IMR-90 (cell line): ENCODE measurements at regions not wholly inside any gene's neighbourhood (a gene's known extent, or its start where the extent isn't known, plus 50 kb on each side); places are given as distances from the start of the nearest gene placed in this dataset.

ENCODE experiments used
- ATAC-seq: fragments of 200-7000 bp; cut with Tn5 transposase; 2 replicates; pipeline ENCODE4 v1.9.1; 2020; ENCODE audit warnings: low read depth, mild to moderate bottlenecking, moderate library complexity
- BruUV-seq: library from RNA; stranded (reverse); fragments of 400-500 nt; replicated peaks from 2 replicates; lab custom pipeline; 2021; lab: Mats Ljungman, UMichigan
- CTCF ChIA-PET: fragments of 300-600 bp; formaldehyde crosslinking; extraction: SDS; loops from one replicate; lab custom pipeline; 2021; ENCODE audit warnings: antibody characterized with exemption; lab: Yijun Ruan, JAX
- POLR2A ChIA-PET: fragments of 300-600 bp; sonication (Branson Sonifier 250); formaldehyde crosslinking; loops from one replicate; lab custom pipeline; 2022; ENCODE audit warnings: antibody characterized with exemption; ENCODE audit not compliant: unreplicated experiment; lab: Charles Lee
- DNase-seq: peaks from one replicate; pipeline ENCODE4 v3.0.0; 2013
- H2AFZ ChIP-seq: replicated peaks from 2 replicates; pipeline ENCODE3; 2013; ENCODE audit warnings: low read length, mild to moderate bottlenecking; ENCODE audit not compliant: poor library complexity
- H2AK5ac ChIP-seq: 2 replicates; pipeline ENCODE4 v1.6.1; 2013; ENCODE audit warnings: low read depth, low read length, inconsistent platforms
- H2AK9ac ChIP-seq: replicated peaks from 2 replicates; pipeline ENCODE3; 2013; ENCODE audit warnings: mild to moderate bottlenecking, low read depth, low read length, moderate library complexity; ENCODE audit not compliant: poor library complexity
- H2BK120ac ChIP-seq: 2 replicates; pipeline ENCODE4 v1.6.1; 2013; ENCODE audit warnings: low read depth, low read length, inconsistent platforms
- H2BK15ac ChIP-seq: 3 replicates; pipeline ENCODE4 v1.6.1; 2013; ENCODE audit warnings: low read depth, low read length, inconsistent platforms
- H2BK20ac ChIP-seq: 2 replicates; pipeline ENCODE4 v1.6.1; 2013; ENCODE audit warnings: low read depth, mild to moderate bottlenecking, inconsistent platforms, low read length, moderate library complexity
- H2BK5ac ChIP-seq: 2 replicates; pipeline ENCODE4 v1.6.1; 2013; ENCODE audit warnings: mild to moderate bottlenecking, low read depth, low read length, inconsistent platforms; ENCODE audit not compliant: poor library complexity, severe bottlenecking
- H3K14ac ChIP-seq: replicated peaks from 2 replicates; pipeline ENCODE4 v1.6.1; 2013; ENCODE audit warnings: low read depth, low read length, inconsistent platforms
- H3K18ac ChIP-seq: 2 replicates; pipeline ENCODE4 v1.6.1; 2013; ENCODE audit warnings: low read depth, low read length, control low read depth
- H3K23ac ChIP-seq: 2 replicates; pipeline ENCODE4 v1.6.1; 2013; ENCODE audit warnings: low read depth, low read length, inconsistent platforms
- H3K27ac ChIP-seq: 2 replicates; pipeline ENCODE4 v1.5.1; 2013; ENCODE audit warnings: mild to moderate bottlenecking, control low read depth, low read length; ENCODE audit not compliant: insufficient read depth
- H3K27me3 ChIP-seq: 2 replicates; pipeline ENCODE4 v1.6.1; 2013; ENCODE audit warnings: low read length; ENCODE audit not compliant: control insufficient read depth, insufficient read depth
- H3K36me3 ChIP-seq: 2 replicates; pipeline ENCODE4 v1.6.1; 2013; ENCODE audit warnings: low read length, mixed read lengths; ENCODE audit not compliant: control insufficient read depth, insufficient read depth
- H3K4ac ChIP-seq: 2 replicates; pipeline ENCODE4 v1.6.1; 2013; ENCODE audit warnings: low read depth, low read length, inconsistent platforms
- H3K4me1 ChIP-seq: 2 replicates; pipeline ENCODE4 v1.6.1; 2013; ENCODE audit warnings: low read length, mixed read lengths; ENCODE audit not compliant: control insufficient read depth, insufficient read depth
- H3K4me2 ChIP-seq: 2 replicates; pipeline ENCODE4 v1.6.1; 2013; ENCODE audit warnings: low read depth, mild to moderate bottlenecking, control low read depth, low read length, moderate library complexity
- H3K4me3 ChIP-seq: 2 replicates; pipeline ENCODE4 v1.5.1; 2013; ENCODE audit warnings: low read depth, mild to moderate bottlenecking, control low read depth, low read length, moderate library complexity; ENCODE audit not compliant: insufficient read depth
- H3K56ac ChIP-seq: 2 replicates; pipeline ENCODE4 v1.6.1; 2013; ENCODE audit warnings: low read length, inconsistent platforms; ENCODE audit not compliant: insufficient read depth; ENCODE audit errors: extremely low read depth
- H3K79me1 ChIP-seq, 2 experiments: 2 replicates each; pipeline ENCODE4 v1.6.1; 2013; ENCODE audit warnings: low read length in 2 of 2, inconsistent platforms in 1 of 2, low read depth in 1 of 2
- H3K9ac ChIP-seq: 2 replicates; pipeline ENCODE4 v1.6.1; 2013; ENCODE audit warnings: low read depth, low read length, control low read depth
- H3K9me1 ChIP-seq: 2 replicates; pipeline ENCODE4 v1.6.1; 2013; ENCODE audit warnings: low read length, inconsistent platforms; ENCODE audit not compliant: insufficient read depth
- H3K9me3 ChIP-seq: 2 replicates; pipeline ENCODE4 v1.6.1; 2013; ENCODE audit warnings: low read length; ENCODE audit not compliant: control insufficient read depth, insufficient read depth
- H4K20me1 ChIP-seq: 2 replicates; pipeline ENCODE4 v1.6.1; 2013; ENCODE audit warnings: low read length, inconsistent platforms; ENCODE audit not compliant: insufficient read depth
- H4K5ac ChIP-seq: 2 replicates; pipeline ENCODE4 v1.6.1; 2013; ENCODE audit warnings: mild to moderate bottlenecking, low read depth, low read length, control low read depth
- H4K8ac ChIP-seq, 2 experiments: 2 replicates each; pipeline ENCODE4 v1.6.1; 2013; ENCODE audit warnings: low read depth in 2 of 2, low read length in 2 of 2, control low read depth in 1 of 2, inconsistent platforms in 1 of 2
- H4K91ac ChIP-seq: 2 replicates; pipeline ENCODE4 v1.6.1; 2013; ENCODE audit warnings: low read depth, low read length, inconsistent platforms; ENCODE audit not compliant: insufficient read depth
- BHLHE40 ChIP-seq: fragments of 150-350 bp; IDR thresholded peaks from 2 replicates; pipeline ENCODE4 v1.6.1; 2016; ENCODE audit warnings: mild to moderate bottlenecking, low read depth, low read length
- CEBPB ChIP-seq: IDR thresholded peaks from 2 replicates; pipeline ENCODE4 v1.6.1; 2012; ENCODE audit warnings: low read depth, low read length, improper control_type of control experiment
- CHD1 ChIP-seq: IDR thresholded peaks from 2 replicates; pipeline ENCODE4 v1.6.1; 2012; ENCODE audit warnings: low read depth, low read length, improper control_type of control experiment
- CTCF ChIP-seq: conservative IDR thresholded peaks from 2 replicates; pipeline ENCODE4 v1.5.1; 2012; ENCODE audit warnings: mild to moderate bottlenecking, low read depth, low read length, improper control_type of control experiment
- ELK1 ChIP-seq: fragments of 150-350 bp; IDR thresholded peaks from 2 replicates; pipeline ENCODE4 v1.6.1; 2016; ENCODE audit warnings: low read depth, mild to moderate bottlenecking, low read length, moderate library complexity, borderline replicate concordance
- FOS ChIP-seq: fragments of 150-350 bp; IDR thresholded peaks from 2 replicates; pipeline ENCODE4 v1.6.1; 2016; ENCODE audit warnings: low read depth, low read length
- MAFK ChIP-seq: IDR thresholded peaks from 2 replicates; pipeline ENCODE4 v1.6.1; 2012; ENCODE audit warnings: low read depth, low read length, improper control_type of control experiment
- MAZ ChIP-seq: IDR thresholded peaks from 2 replicates; pipeline ENCODE4 v1.6.1; 2012; ENCODE audit warnings: low read depth, mild to moderate bottlenecking, low read length, improper control_type of control experiment, moderate library complexity, borderline replicate concordance
- MXI1 ChIP-seq: IDR thresholded peaks from 2 replicates; pipeline ENCODE4 v1.6.1; 2012; ENCODE audit warnings: low read depth, mild to moderate bottlenecking, low read length, moderate library complexity, borderline replicate concordance
- POLR2A ChIP-seq: IDR thresholded peaks from 2 replicates; pipeline ENCODE4 v1.6.1; 2012; ENCODE audit warnings: mild to moderate bottlenecking, low read depth, low read length
- RAD21 ChIP-seq: IDR thresholded peaks from 2 replicates; pipeline ENCODE4 v1.6.1; 2012; ENCODE audit warnings: low read length, improper control_type of control experiment
- RCOR1 ChIP-seq: IDR thresholded peaks from 2 replicates; pipeline ENCODE4 v1.6.1; 2012; ENCODE audit warnings: mild to moderate bottlenecking, low read length, improper control_type of control experiment; ENCODE audit not compliant: insufficient replicate concordance
- SMC3 ChIP-seq: fragments of 150-350 bp; IDR thresholded peaks from 2 replicates; pipeline ENCODE4 v1.6.1; 2016; ENCODE audit warnings: low read depth, mild to moderate bottlenecking, antibody characterized with exemption, low read length, moderate library complexity
- USF2 ChIP-seq: fragments of 150-350 bp; IDR thresholded peaks from 2 replicates; pipeline ENCODE4 v1.6.1; 2017; ENCODE audit warnings: mild to moderate bottlenecking, antibody characterized with exemption, low read length, low read depth
- WGBS, 2 experiments: methylation state at CpG; one replicate each; pipeline versions ENCODE4 v1.1.5 to v1.1.7; 2013; ENCODE audit warnings: missing lambda C conversion rate in 2 of 2; ENCODE audit not compliant: insufficient read length in 1 of 2; ENCODE audit errors: extremely low coverage in 2 of 2; 5-methylcytosine and 5-hydroxymethylcytosine counted together
- dilution Hi-C: fragments of 300-500 bp; cut with HindIII; formaldehyde crosslinking; loops from one replicate; pipeline ENCODE4 v1.14.3; 2018; ENCODE audit warnings: low sequenced_read_pairs; ENCODE audit not compliant: unreplicated experiment
- in situ Hi-C: fragments of 300-500 bp; cut with MboI; formaldehyde crosslinking; loops from 3 replicates; pipeline ENCODE4 v1.14.3; 2019; ENCODE audit warnings: low sequenced_read_pairs, inconsistent platforms, mixed read lengths
- intact Hi-C: fragments of 100-400 bp; cut with micrococcal nuclease; formaldehyde crosslinking; loops from 2 replicates; pipeline ENCODE4 v1.10.0; 2022

GRCh38 chr6:99668036-99668705 is 61.5 kb downstream of the PRDM13 start:
- no peaks in the 10 kb centered on the region for H3K9me1 ChIP-seq
- no peaks in the 10 kb centered on the region for H3K4me1 ChIP-seq
- no peak overlapping the region for H2AFZ ChIP-seq
- H3K23ac ChIP-seq: no peak overlapping the region
- DNase-seq (no peak), ATAC-seq (no peak)
- CTCF ChIA-PET: no interaction called here
- no peak overlapping the region for H2AK9ac ChIP-seq
- H4K20me1 ChIP-seq: no peaks in the 10 kb centered on the region
- no peak overlapping the region for H4K91ac ChIP-seq
- intact Hi-C loops (no loop called here), in situ Hi-C loops (no loop called here), dilution Hi-C loops (no loop called here)
- no peak overlapping the region for H2BK5ac ChIP-seq
- no peak overlapping the region for H3K27ac ChIP-seq
- H3K79me1 ChIP-seq: no peaks in the 10 kb centered on the region
- no peaks in the 10 kb centered on the region for H3K9me3 ChIP-seq
- no TSS peak for BruUV-seq
- no peak overlapping the region for H3K18ac ChIP-seq
- no CpG with 5 or more reads among the region's 5 CpGs for WGBS, 2 experiments
- no peak overlapping the region for H3K56ac ChIP-seq
- TF ChIP-seq CTCF (no peak), CHD1 (no peak), USF2 (no peak), RAD21 (no peak), FOS (no peak), MAFK (no peak), SMC3 (no peak), MAZ (no peak), RCOR1 (no peak), ELK1 (no peak), MXI1 (no peak), POLR2A (no peak), BHLHE40 (no peak), CEBPB (no peak)
- H3K4me2 ChIP-seq: no peak overlapping the region
- H4K5ac ChIP-seq: no peak overlapping the region
- H3K4me3 ChIP-seq: no peak overlapping the region
- no peak overlapping the region for H2AK5ac ChIP-seq
- H2BK15ac ChIP-seq: no peak overlapping the region
- no peak overlapping the region for H3K9ac ChIP-seq
- no peaks in the 10 kb centered on the region for H3K27me3 ChIP-seq
- H3K14ac ChIP-seq: no peak overlapping the region
- no peak overlapping the region for H4K8ac ChIP-seq
- H2BK20ac ChIP-seq: no peak overlapping the region
- H3K4ac ChIP-seq: no peak overlapping the region
- H2BK120ac ChIP-seq: no peak overlapping the region
- H3K36me3 ChIP-seq: no peaks in the 10 kb centered on the region
- POLR2A ChIA-PET: no interaction called here
